Esophagus squamous epithelium (tissue), 5 donors: ENCODE measurements at regions not wholly inside any gene's neighbourhood (a gene's known extent, or its start where the extent isn't known, plus 50 kb on each side); places are given as distances from the start of the nearest gene placed in this dataset.

ENCODE experiments used
- DNase-seq: peaks from one replicate; lab custom pipeline; 2025; lab: John Stamatoyannopoulos, UW
- H3K27ac ChIP-seq, 4 donors: fragments of 200-600 bp; sonication (generic); one replicate each; pipeline ENCODE4 v1.5.1; 2016 to 2019; ENCODE audit warnings: mild to moderate bottlenecking in 1 of 4
- H3K27me3 ChIP-seq, 4 donors: fragments of 200-600 bp; sonication (generic); 1 replicate in 3 of 4; 2 replicates in 1 of 4; pipeline versions ENCODE4 v1.5.1 to v1.6.0; 2017 to 2021; ENCODE audit warnings: antibody characterized with exemption in 1 of 4
- H3K36me3 ChIP-seq, 3 donors: fragments of 200-600 bp; sonication (generic); one replicate each; pipeline ENCODE4 v1.5.1; 2016 to 2019
- H3K4me1 ChIP-seq, 3 donors: fragments of 200-600 bp; sonication (generic); one replicate each; pipeline ENCODE4 v1.5.1; 2017 to 2019
- H3K4me3 ChIP-seq, 4 donors: fragments of 200-600 bp; sonication (generic); 1 replicate in 3 of 4; 2 replicates in 1 of 4; pipeline ENCODE4 v1.5.1; 2016 to 2019; ENCODE audit warnings: mild to moderate bottlenecking in 2 of 4, moderate library complexity in 1 of 4
- H3K9me3 ChIP-seq, 3 donors: fragments of 200-600 bp; sonication (generic); one replicate each; pipeline ENCODE4 v1.5.1; 2016 to 2019
- CTCF ChIP-seq, 6 experiments: fragments of 450-650 bp in 4 of 6; fragments of 200-600 bp in 2 of 6; sonication (generic) in 2 of 6; IDR thresholded peaks; one replicate each; pipeline ENCODE4 v1.5.1; 2016 to 2019; ENCODE audit warnings: antibody characterized with exemption in 6 of 6, mild to moderate bottlenecking in 4 of 6, moderate library complexity in 4 of 6
- POLR2A ChIP-seq, 4 donors: fragments of 450-650 bp; IDR thresholded peaks; one replicate each; pipeline ENCODE4 v1.6.1; 2017; ENCODE audit warnings: antibody characterized with exemption in 4 of 4, mild to moderate bottlenecking in 4 of 4, moderate library complexity in 3 of 4
- WGBS, 2 donors: methylation state at CpG; one replicate each; pipeline ENCODE4 v1.1.5; 2018; 5-methylcytosine and 5-hydroxymethylcytosine counted together
- intact Hi-C: fragments of 100-400 bp; cut with DNase I; formaldehyde crosslinking; loops from one replicate; pipeline ENCODE4 v1.15.0; 2022
- donor health status: DM: yes; HTN: yes; CAD: no.

DNA sequence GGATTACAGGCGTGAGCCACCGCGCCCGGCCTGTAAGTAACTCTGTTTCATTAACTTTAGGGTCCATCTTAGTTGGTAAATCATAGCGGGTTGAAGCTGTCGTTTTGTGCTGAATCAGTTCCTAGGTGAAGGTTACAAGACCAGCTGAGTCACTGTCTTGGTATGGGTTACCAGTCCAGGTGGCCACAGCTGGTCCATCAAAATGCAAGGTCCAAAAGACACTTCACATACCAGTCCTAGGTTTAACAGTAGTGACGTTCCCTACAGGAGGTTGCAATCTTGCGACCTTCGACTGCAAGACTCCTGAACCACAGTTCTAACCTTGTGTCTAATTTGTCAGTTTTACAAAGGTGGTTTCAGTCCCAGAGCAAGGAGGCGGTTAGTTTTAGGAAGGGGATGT is 160.1 kb upstream of the ATP10A start:
- TF ChIP-seq CTCF (IDR thresholded peaks at IDR 0.05) (no peak), POLR2A (IDR thresholded peaks at IDR 0.05) (no peak)
- H3K27me3 ChIP-seq = no peaks in the 10 kb centered on the region
- H3K27ac ChIP-seq = no peak overlapping the region
- H3K4me3 ChIP-seq = no peak overlapping the region
- H3K9me3 ChIP-seq = no peaks in the 10 kb centered on the region
- 94 to 96% methylated on average over 4 to 8 of the region's 10 CpGs for WGBS, 2 donors
- no peaks in the 10 kb centered on the region for H3K36me3 ChIP-seq
- intact Hi-C loops = no loop called here
- H3K4me1 ChIP-seq = no peaks in the 10 kb centered on the region
- DNase-seq = no peak

GRCh38 chr15:26020871-26021270 is 157.7 kb upstream of the ATP10A start:
- H3K4me3 ChIP-seq = no peak overlapping the region
- H3K4me1 ChIP-seq = no peaks in the 10 kb centered on the region
- TF ChIP-seq POLR2A (IDR thresholded peaks at IDR 0.05) (no peak), CTCF (IDR thresholded peaks at IDR 0.05) (no peak)
- intact Hi-C loops = no loop called here
- 72 to 77% methylated on average over 8 of the region's 8 CpGs for WGBS, 2 donors
- no peaks in the 10 kb centered on the region for H3K27me3 ChIP-seq
- H3K36me3 ChIP-seq = no peaks in the 10 kb centered on the region
- no peak for DNase-seq
- no peaks in the 10 kb centered on the region for H3K9me3 ChIP-seq
- no peak overlapping the region for H3K27ac ChIP-seq

DNA sequence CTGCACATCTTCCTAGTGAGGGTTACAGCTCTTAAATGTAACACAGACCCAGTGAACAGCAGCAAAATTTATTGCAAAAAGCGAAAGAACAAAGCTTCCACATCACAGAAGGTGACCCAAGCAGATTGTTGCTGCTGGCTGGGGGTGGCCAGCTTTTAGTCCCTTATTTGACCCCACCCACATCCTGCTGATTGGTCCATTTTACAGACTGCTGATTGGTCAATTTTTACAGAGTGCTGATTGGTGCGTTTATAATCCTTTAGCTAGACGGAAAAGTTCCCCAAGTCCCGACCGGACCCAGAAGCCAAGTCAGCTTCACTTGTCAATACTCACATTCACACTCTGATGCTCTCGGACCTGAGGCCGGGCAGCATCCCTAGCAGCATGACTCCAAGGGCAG is 154.5 kb upstream of the ATP10A start:
- WGBS, 2 donors = 78 to 93% methylated on average over 2 to 5 of the region's 7 CpGs
- no peak for DNase-seq
- Histone ChIP-seq H3K27ac (no peak overlapping the region), H3K36me3 (no peaks in the 10 kb centered on the region), H3K4me3 (no peak overlapping the region), H3K4me1 (no peaks in the 10 kb centered on the region), H3K27me3 (no peaks in the 10 kb centered on the region), H3K9me3 (no peaks in the 10 kb centered on the region)
- TF ChIP-seq POLR2A (IDR thresholded peaks at IDR 0.05) (no peak), CTCF (IDR thresholded peaks at IDR 0.05) (no peak)
- intact Hi-C loops = no loop called here

- no peak overlapping the region for H3K27ac ChIP-seq
- H3K4me3 ChIP-seq = no peak overlapping the region
- WGBS, 2 donors = 6 to 61% methylated on average over 2 to 9 of the region's 11 CpGs
- H3K36me3 ChIP-seq = no peaks in the 10 kb centered on the region
- no peaks in the 10 kb centered on the region for H3K9me3 ChIP-seq
- H3K27me3 ChIP-seq = no peaks in the 10 kb centered on the region
- intact Hi-C loops = no loop called here
- H3K4me1 ChIP-seq = no peaks in the 10 kb centered on the region
- TF ChIP-seq CTCF (IDR thresholded peaks at IDR 0.05) (no peak), POLR2A (IDR thresholded peaks at IDR 0.05) (no peak)
- DNase-seq = no peak
Measured at GRCh38 chr15:26015516-26016075, 152.5 kb upstream of the ATP10A start.

DNA sequence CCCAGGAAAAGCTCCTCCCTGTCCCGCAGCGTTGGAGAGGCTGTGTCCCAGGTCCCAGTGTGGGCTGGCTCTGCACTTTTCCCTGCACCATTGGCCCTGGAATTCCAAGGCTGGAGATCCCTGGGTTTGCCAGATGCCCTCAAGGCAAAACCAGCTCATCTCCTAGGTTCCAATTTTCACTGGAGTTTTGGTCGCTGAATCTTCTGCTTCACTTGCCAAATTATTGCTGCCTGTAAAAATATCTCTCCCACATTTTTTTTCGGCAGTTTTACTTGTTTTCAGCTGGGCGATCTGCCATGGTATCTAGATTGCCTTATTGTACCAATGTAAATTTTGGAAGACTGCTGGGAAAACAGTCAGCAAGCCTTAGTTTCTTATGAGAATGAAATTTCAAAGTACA is 150.9 kb upstream of the ATP10A start:
- H3K27ac ChIP-seq = no peak overlapping the region
- no peaks in the 10 kb centered on the region for H3K36me3 ChIP-seq
- 44 to 60% methylated on average over 5 of the region's 5 CpGs for WGBS, 2 donors
- H3K27me3 ChIP-seq = no peaks in the 10 kb centered on the region
- no peaks in the 10 kb centered on the region for H3K4me1 ChIP-seq
- no peak for DNase-seq
- TF ChIP-seq POLR2A (IDR thresholded peaks at IDR 0.05) (no peak), CTCF (IDR thresholded peaks at IDR 0.05) (no peak)
- no peaks in the 10 kb centered on the region for H3K9me3 ChIP-seq
- intact Hi-C loops = no loop called here
- no peak overlapping the region for H3K4me3 ChIP-seq
